Immature natural killer cell (primary cell): ENCODE measurements at regions not wholly inside any gene's neighbourhood (a gene's known extent, or its start where the extent isn't known, plus 50 kb on each side); places are given as distances from the start of the nearest gene placed in this dataset.

Experiments
- DNase-seq, 3 donors: peaks; one replicate each; pipeline ENCODE4 v3.0.0; 2022; ENCODE audit warnings: mixed read lengths in 1 of 3
- H3K27ac Mint-ChIP-seq, 6 donors: one replicate each; pipeline ENCODE4 v1.8.0; 2020; ENCODE audit warnings: mixed read lengths in 6 of 6, mild to moderate bottlenecking in 5 of 6, inconsistent platforms in 4 of 6, moderate library complexity in 3 of 6
- H3K27me3 Mint-ChIP-seq, 3 donors: one replicate each; pipeline ENCODE4 v1.8.0; 2020 to 2021; ENCODE audit warnings: low read depth in 3 of 3, mild to moderate bottlenecking in 3 of 3, mixed read lengths in 3 of 3, moderate library complexity in 3 of 3, inconsistent platforms in 1 of 3
- H3K36me3 Mint-ChIP-seq, 3 donors: one replicate each; pipeline ENCODE4 v1.8.0; 2020; ENCODE audit warnings: mixed read lengths in 3 of 3, inconsistent platforms in 2 of 3, mild to moderate bottlenecking in 2 of 3
- H3K4me1 Mint-ChIP-seq, 2 donors: one replicate each; pipeline ENCODE4 v1.8.0; 2020; ENCODE audit warnings: inconsistent platforms in 2 of 2, mild to moderate bottlenecking in 2 of 2, mixed read lengths in 2 of 2, moderate library complexity in 1 of 2
- H3K4me3 Mint-ChIP-seq, 5 donors: one replicate each; pipeline ENCODE4 v1.8.0; 2020; ENCODE audit warnings: mild to moderate bottlenecking in 5 of 5, mixed read lengths in 5 of 5, inconsistent platforms in 3 of 5, moderate library complexity in 3 of 5
- H3K9me3 Mint-ChIP-seq, 6 donors: one replicate each; pipeline ENCODE4 v1.8.0; 2020; ENCODE audit warnings: mild to moderate bottlenecking in 6 of 6, mixed read lengths in 6 of 6, inconsistent platforms in 4 of 6, moderate library complexity in 3 of 6

DNA sequence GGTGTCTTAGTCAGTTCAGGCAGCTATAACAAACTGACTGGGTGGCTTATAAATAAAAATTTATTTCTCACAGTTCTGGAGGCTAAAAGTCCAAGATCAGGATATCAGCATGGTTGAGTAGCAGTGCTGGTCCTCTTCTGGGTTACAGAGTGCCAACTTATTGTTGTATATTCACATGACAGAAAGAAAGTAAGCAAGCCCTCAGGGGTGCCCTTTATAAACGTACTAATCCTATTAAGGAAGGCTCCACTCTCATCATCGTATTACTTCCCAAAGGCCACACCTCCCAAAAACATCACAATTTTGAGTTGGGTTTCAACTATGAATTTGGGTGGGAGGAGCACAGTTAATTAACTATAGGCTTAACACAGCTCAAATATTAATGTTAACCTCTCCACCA is 653.0 kb downstream of the DIPK2A start:
- H3K9me3 Mint-ChIP-seq, result peaks cover 0 to 10% (median under 1%) of the 10 kb centered on the region in 6 donors
- H3K27ac Mint-ChIP-seq, result no peak overlapping the region
- H3K4me3 Mint-ChIP-seq, result no peak overlapping the region
- no peaks in the 10 kb centered on the region for H3K4me1 Mint-ChIP-seq
- no peaks in the 10 kb centered on the region for H3K36me3 Mint-ChIP-seq
- peaks cover 0 to 5% (median 0%) of the 10 kb centered on the region in 3 donors for H3K27me3 Mint-ChIP-seq
- no peak for DNase-seq

DNA sequence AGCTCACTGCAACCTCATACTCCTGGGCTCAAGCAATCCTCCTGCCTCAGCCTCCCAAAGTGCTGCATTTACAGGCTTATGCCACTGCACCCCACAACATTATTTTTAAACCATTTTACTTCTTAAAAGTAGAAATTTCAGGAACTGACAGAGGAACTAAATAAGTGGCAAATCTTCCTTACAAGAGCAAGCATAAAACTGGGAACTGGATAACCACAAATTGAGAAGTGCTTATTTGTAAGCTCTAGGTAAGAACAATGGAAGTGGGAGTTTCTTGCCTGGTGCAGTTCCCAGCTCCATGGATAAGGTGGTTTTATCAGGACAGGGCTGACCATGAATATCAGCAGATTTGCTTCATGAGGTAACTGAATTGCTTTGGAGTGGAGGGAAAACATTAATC is 655.2 kb downstream of the DIPK2A start:
- Mint-ChIP-seq H3K4me1 (no peaks in the 10 kb centered on the region), H3K27me3 (peaks cover 0 to 5% (median 0%) of the 10 kb centered on the region in 3 donors), H3K9me3 (peaks cover 0 to 23% (median under 1%) of the 10 kb centered on the region in 6 donors), H3K36me3 (no peaks in the 10 kb centered on the region), H3K4me3 (no peak overlapping the region), H3K27ac (no peak overlapping the region)
- no peak for DNase-seq

DNA sequence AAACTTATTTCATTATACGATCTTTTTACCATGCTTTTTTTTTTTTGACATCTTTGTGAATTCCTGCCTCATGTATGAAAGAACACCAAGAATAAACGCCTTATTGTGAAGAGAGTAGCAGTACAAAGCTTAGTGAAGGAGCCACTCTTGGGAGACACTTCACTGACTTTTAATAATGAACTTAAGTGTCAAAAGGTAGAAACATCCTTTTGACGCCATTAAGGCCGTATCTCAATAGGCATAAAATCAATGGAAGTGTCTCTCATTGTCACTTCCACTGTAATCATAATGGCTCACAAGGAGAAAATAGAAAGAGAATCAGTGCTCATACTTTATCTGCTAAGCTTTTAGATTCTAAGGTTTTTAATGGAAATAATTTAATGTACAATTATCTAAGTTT is 657.8 kb downstream of the DIPK2A start:
- Mint-ChIP-seq H3K27me3 (no peaks in the 10 kb centered on the region), H3K9me3 (peaks cover 0 to 35% (median 2%) of the 10 kb centered on the region in 6 donors), H3K4me3 (no peak overlapping the region), H3K27ac (no peak overlapping the region), H3K36me3 (no peaks in the 10 kb centered on the region), H3K4me1 (no peaks in the 10 kb centered on the region)
- DNase-seq, result no peak

DNA sequence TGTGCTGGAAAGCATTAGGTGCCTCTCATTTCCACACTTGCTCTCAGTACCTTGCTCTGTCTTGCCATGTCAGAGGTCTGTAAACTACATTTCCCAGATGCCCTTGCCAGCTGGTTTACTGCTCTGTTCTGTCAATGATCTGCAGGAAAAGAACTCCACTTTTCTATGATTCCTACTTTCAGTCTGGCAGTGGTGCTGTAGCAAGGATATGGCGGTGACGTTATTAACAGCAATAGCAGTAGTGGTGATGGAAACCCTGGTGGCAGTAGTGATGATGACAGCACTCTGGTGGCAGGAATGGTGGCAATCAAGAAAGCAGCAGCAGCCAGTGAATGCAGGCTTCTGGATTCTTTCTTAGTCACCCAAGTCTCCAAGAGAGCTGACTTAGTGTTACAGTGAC is 665.2 kb downstream of the DIPK2A start:
- Mint-ChIP-seq H3K27ac (no peak overlapping the region), H3K4me1 (no peaks in the 10 kb centered on the region), H3K27me3 (peaks cover 0 to 5% (median 0%) of the 10 kb centered on the region in 3 donors), H3K9me3 (peaks cover 2 to 13% (median 5%) of the 10 kb centered on the region in 6 donors), H3K4me3 (no peak overlapping the region), H3K36me3 (no peaks in the 10 kb centered on the region)
- DNase-seq, result no peak

DNA sequence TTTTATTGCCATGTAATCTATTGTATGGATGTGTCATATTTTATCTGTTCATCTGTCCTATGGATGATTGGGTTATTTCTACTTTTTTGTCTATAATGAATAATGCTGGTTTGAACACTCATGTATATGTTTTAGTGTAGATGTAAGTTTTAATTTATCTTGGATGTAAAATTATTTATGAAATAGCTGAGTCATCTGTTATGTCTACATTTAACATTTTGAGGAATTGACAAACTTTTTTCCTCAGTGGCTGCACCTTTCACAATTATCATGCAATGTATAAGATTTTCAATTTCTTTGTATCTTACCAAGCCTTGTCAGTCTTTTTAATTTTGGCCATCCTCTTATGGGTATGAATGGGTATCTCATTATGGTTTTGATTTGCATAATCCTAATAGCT is 666.4 kb downstream of the DIPK2A start:
- no peak overlapping the region for H3K27ac Mint-ChIP-seq
- no peaks in the 10 kb centered on the region for H3K36me3 Mint-ChIP-seq
- peaks cover under 1 to 7% (median 3%) of the 10 kb centered on the region in 6 donors for H3K9me3 Mint-ChIP-seq
- H3K27me3 Mint-ChIP-seq, result peaks cover 0 to 5% (median 0%) of the 10 kb centered on the region in 3 donors
- no peak for DNase-seq
- H3K4me3 Mint-ChIP-seq, result no peak overlapping the region
- no peaks in the 10 kb centered on the region for H3K4me1 Mint-ChIP-seq

DNA sequence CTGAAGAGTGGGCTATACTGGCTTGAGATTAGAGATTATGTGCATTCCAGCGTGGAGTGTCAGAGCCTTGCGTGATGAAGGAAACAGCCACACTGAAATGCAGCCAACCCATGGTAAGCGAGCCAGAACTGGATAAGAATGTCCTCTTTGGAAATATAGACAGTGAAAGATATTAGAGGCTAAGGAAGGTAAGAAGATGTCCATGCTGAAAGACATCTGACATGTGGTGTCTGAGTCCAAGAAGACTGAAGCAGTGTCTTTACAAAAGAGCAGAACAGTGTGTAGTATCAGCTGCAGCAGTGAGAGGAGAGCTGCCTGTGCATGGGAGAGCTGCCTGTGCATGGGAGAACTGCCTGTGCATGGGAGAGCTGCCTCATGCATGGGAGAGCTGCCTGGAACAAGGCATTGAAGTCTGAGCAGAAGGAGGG is 672.2 kb downstream of the DIPK2A start:
- Mint-ChIP-seq H3K27ac (no peak overlapping the region), H3K27me3 (peaks cover 0 to 4% (median 0%) of the 10 kb centered on the region in 3 donors), H3K4me3 (no peak overlapping the region), H3K36me3 (no peaks in the 10 kb centered on the region), H3K4me1 (no peaks in the 10 kb centered on the region), H3K9me3 (peaks cover 0 to 11% (median 3%) of the 10 kb centered on the region in 6 donors)
- DNase-seq, result no peak

DNA sequence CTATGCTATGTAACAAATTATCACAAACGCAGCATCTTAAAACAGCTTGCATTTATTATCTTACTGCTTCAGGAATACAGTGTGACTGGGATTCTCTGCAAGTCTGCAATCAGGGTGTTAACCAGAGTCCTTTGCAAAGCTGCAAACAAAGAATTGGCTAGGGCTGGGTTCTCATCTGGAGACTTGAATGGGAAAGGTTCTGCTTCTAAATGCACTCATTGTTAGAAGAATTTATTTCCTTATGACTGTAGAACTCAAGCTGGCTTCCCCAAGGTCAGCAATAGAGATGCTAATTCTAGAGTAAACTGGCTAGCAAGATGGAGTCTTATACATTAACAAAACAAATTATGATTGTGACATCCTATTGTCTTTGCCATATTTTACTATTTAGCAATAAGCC is 673.7 kb downstream of the DIPK2A start:
- Mint-ChIP-seq H3K27ac (no peak overlapping the region), H3K4me1 (no peaks in the 10 kb centered on the region), H3K36me3 (no peaks in the 10 kb centered on the region), H3K27me3 (peaks cover 0 to 7% (median 0%) of the 10 kb centered on the region in 3 donors), H3K9me3 (peaks cover 0 to 9% (median 3%) of the 10 kb centered on the region in 6 donors), H3K4me3 (no peak overlapping the region)
- DNase-seq, result no peak

DNA sequence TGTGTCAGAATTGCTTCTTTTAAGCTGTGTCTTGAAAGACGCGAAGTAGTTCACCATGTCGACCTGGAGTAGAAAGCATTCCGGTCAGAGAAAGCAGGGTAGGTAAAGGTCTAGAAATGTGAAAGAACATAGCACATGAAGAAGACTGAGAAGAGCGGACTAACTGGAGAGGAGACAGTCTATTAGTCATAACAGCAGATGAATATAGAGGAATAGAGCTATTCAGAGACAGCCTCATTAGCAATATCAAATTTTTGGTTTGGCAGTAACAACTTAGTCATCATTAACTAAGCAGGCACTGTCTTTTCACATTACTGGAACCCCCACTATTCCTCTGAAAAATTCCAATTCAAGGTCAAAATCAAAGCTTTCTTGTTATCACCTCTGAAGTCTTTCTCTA is 678.8 kb downstream of the DIPK2A start:
- Mint-ChIP-seq H3K27ac (no peak overlapping the region), H3K4me3 (no peak overlapping the region), H3K9me3 (peaks cover 0 to 19% (median 3%) of the 10 kb centered on the region in 6 donors), H3K4me1 (no peaks in the 10 kb centered on the region), H3K27me3 (peaks cover 0 to 2% (median 0%) of the 10 kb centered on the region in 3 donors), H3K36me3 (no peaks in the 10 kb centered on the region)
- no peak for DNase-seq

DNA sequence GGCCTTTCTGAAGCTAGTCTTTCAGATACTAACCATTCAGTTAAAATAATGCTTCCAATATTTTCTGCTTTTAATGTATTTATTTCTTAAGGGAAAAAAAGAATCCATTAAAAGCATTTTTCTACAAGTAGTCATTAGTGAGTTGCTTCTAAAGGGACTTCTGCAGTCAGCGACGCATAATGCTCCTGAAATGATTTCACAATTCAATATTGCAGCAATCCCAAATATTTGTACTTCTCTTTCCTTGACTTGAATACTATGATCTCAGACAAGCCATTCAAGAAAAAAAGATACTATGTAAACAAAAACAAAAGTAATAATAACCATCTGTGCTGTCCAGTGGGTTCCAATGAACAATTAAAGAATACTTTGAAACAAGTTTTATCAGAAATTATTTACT is 681.0 kb downstream of the DIPK2A start:
- Mint-ChIP-seq H3K27ac (no peak overlapping the region), H3K36me3 (no peaks in the 10 kb centered on the region), H3K4me1 (no peaks in the 10 kb centered on the region), H3K4me3 (no peak overlapping the region), H3K27me3 (peaks cover 0 to 2% (median 0%) of the 10 kb centered on the region in 3 donors), H3K9me3 (peaks cover 0 to 19% (median 2%) of the 10 kb centered on the region in 6 donors)
- no peak for DNase-seq

DNA sequence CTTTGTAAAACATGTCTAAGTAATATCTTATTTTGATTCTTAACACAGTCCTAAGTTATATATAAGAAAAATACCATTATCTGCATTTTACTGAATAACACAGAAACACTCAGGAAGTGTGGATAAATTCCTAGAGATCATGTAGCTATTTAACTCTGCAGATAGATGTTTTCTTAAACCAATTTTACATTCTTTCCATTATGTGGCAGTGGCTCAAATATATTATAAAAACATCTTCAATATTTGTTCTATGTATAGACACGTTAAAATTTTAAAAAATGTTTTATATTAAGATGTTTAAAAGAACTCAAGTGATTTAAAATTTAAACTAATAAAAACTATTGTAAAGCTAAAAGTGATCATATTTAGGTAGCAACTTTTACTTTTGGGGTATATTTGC is 683.8 kb downstream of the DIPK2A start:
- no peak for DNase-seq
- no peak overlapping the region for H3K27ac Mint-ChIP-seq
- peaks cover 0 to 9% (median 3%) of the 10 kb centered on the region in 6 donors for H3K9me3 Mint-ChIP-seq
- no peaks in the 10 kb centered on the region for H3K27me3 Mint-ChIP-seq
- no peaks in the 10 kb centered on the region for H3K36me3 Mint-ChIP-seq
- no peaks in the 10 kb centered on the region for H3K4me1 Mint-ChIP-seq
- no peak overlapping the region for H3K4me3 Mint-ChIP-seq

DNA sequence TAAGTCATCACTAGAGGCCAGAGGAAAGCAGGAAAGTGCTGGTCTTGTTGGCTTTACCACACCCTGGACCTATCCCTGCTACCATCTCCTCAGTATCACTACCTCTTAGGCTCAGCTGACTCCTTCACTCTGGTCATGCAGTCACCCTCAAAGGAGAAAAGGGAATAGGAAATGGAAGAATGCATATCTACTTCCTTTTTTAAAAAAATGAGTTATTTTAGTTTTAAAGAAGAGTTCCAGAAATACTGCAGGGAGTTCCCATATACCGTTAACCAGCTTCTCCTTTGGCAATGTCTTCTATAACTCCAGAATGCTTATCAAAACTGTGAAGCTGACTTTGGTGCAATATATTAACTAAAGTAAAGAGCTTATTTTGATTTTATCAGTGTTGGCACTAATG is 688.6 kb downstream of the DIPK2A start:
- peaks cover 0 to 25% (median 9%) of the 10 kb centered on the region in 6 donors for H3K9me3 Mint-ChIP-seq
- peaks cover 0 to 5% (median 4%) of the 10 kb centered on the region in 3 donors for H3K36me3 Mint-ChIP-seq
- peaks cover 0 to 2% (median 0%) of the 10 kb centered on the region in 3 donors for H3K27me3 Mint-ChIP-seq
- H3K4me3 Mint-ChIP-seq, result no peak overlapping the region
- no peak overlapping the region for H3K27ac Mint-ChIP-seq
- no peak for DNase-seq
- H3K4me1 Mint-ChIP-seq, result no peaks in the 10 kb centered on the region

DNA sequence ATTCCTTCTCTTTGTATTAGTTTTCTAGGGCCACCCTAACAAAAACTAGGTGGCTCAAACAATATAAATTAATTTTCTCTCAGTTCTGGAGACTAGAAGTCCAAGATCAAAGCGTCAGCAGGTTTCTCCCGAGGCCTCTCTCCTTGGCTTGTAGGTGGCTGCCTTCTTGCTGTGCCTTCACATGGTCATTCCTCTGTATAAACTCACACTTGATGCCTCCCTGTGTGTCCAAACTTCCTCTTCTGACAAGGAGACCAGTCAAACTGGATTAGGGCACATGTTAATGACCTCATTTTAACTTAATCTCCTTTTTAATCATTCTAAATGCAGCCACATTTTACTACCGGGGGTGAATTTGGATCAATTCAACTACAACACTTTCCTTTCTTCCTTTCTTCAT is 691.1 kb downstream of the DIPK2A start:
- H3K4me1 Mint-ChIP-seq, result no peaks in the 10 kb centered on the region
- H3K4me3 Mint-ChIP-seq, result no peak overlapping the region
- peaks cover 0 to 3% (median 0%) of the 10 kb centered on the region in 3 donors for H3K27me3 Mint-ChIP-seq
- no peak overlapping the region for H3K27ac Mint-ChIP-seq
- no peak for DNase-seq
- peaks cover 0 to 5% (median 4%) of the 10 kb centered on the region in 3 donors for H3K36me3 Mint-ChIP-seq
- peaks cover 8 to 43% (median 20%) of the 10 kb centered on the region in 6 donors for H3K9me3 Mint-ChIP-seq

DNA sequence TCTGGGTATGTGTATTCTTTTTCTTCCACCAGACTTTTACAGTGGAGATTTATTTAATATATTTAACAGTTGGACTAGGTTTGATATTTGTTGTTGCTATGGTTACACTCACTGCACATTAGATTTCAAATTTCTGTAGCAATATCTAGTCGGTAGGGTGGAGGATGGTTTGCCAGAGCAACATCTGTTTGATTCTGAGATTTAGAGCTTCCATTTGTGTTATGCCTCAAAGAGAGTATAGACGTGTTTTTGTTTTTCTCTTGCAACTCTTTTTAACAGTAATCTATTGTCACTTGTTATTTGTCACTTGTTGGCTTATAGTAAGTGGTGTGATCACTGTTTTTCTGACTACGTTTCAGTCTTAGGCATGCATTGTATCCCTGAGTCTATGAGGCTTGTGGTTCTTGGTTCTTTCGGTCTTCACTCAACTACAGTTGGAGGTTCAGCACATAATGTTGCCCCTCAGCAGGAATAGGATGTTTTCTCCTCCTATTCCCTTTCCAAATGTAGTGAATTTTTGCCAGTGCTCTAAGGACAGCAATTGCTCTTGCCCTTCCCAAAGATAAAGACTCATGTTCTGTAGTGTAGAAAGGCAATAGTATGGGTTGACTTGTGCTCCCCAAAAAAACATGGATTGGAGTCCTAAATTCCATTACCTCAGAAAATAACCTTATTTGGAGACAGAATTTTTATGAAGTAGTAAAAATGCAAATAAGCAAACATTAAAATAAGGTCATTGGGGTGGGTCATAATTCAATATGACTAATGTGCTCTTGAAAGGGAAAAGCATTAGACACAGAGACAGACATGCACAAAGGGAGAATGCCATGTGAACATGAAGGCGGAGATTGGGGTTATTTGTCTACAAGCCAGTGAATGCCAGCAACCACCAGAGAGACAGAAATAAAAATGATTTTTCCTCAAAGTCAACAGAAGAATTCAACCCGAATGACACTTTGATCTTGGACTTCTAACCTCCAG is 692.1 kb downstream of the DIPK2A start:
- Mint-ChIP-seq H3K27me3 (peaks cover 0 to 3% (median 0%) of the 10 kb centered on the region in 3 donors), H3K9me3 (peaks cover 8 to 43% (median 20%) of the 10 kb centered on the region in 6 donors), H3K27ac (no peak overlapping the region), H3K36me3 (peaks cover 0 to 5% (median 4%) of the 10 kb centered on the region in 3 donors), H3K4me3 (no peak overlapping the region), H3K4me1 (no peaks in the 10 kb centered on the region)
- DNase-seq, result no peak

DNA sequence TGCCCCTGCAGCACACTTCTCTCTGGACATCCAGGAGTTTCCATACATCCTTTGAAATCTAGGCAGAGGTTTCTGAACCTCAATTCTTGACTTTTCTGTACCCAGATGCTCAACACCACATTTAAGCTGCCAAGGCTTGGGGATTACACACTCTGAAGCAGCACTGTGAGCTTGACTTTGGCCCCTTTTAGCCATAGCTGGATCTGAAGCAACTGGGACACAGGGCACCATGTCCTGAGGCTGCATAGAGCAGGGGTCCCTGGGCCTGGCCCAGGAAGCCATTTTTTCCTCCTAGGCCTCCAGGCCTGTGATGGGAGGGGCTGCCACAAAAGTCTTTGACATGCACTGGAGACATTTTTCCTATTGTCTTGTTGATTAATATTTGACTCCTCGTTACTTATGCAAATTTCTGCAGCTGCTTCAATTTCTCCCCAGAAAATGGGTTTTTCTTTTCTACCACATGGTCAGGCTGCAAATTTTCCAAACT is 694.0 kb downstream of the DIPK2A start:
- DNase-seq, result no peak
- Mint-ChIP-seq H3K9me3 (peaks cover 8 to 43% (median 20%) of the 10 kb centered on the region in 6 donors), H3K36me3 (peaks cover 0 to 5% (median 4%) of the 10 kb centered on the region in 3 donors), H3K27me3 (peaks cover 0 to 3% (median 0%) of the 10 kb centered on the region in 3 donors), H3K4me3 (no peak overlapping the region), H3K27ac (no peak overlapping the region), H3K4me1 (no peaks in the 10 kb centered on the region)
